OCI-LY7 (cell line): ENCODE measurements at regions not wholly inside any gene's neighbourhood (a gene's known extent, or its start where the extent isn't known, plus 50 kb on each side); places are given as distances from the start of the nearest gene placed in this dataset.
A peak's percentile ranks its signal among the peaks of the same experiment; 100 is the strongest.

Experiments used
- BruUV-seq: library from RNA; stranded (reverse); fragments of 400-500 nt; replicated peaks from 2 replicates; lab custom pipeline; 2021; lab: Mats Ljungman, UMichigan
- CTCF ChIA-PET: fragments of 300-600 bp; sonication (Branson Sonifier 250); formaldehyde crosslinking; loops from one replicate; lab custom pipeline; 2022; ENCODE audit warnings: antibody characterized with exemption; ENCODE audit not compliant: unreplicated experiment; lab: Charles Lee
- POLR2A ChIA-PET: fragments of 300-600 bp; sonication (Branson Sonifier 250); formaldehyde crosslinking; loops from one replicate; lab custom pipeline; 2022; ENCODE audit warnings: antibody characterized with exemption; lab: Charles Lee
- DNase-seq: peaks from one replicate; pipeline ENCODE4 v3.0.0-alpha.2; 2015; ENCODE audit warnings: low spot score
- H2AFZ ChIP-seq: fragments of 200-600 bp; sonication (generic), shearing (Covaris generic); 2 replicates; pipeline ENCODE4 v1.6.1; 2014; ENCODE audit warnings: mild to moderate bottlenecking, antibody characterized with exemption, low read length, moderate library complexity
- H3K27ac ChIP-seq: fragments of 200-600 bp; sonication (generic); 2 replicates; pipeline ENCODE4 v1.5.1; 2014; ENCODE audit warnings: mixed run types, low read depth, mild to moderate bottlenecking, moderate library complexity, low read length, inconsistent platforms; ENCODE audit not compliant: poor library complexity, severe bottlenecking
- H3K36me3 ChIP-seq: fragments of 200-600 bp; sonication (generic); 2 replicates; pipeline ENCODE4 v1.6.1; 2014; ENCODE audit warnings: mild to moderate bottlenecking, antibody characterized with exemption, low read length, moderate library complexity, mixed read lengths; ENCODE audit not compliant: insufficient read depth
- H3K4me1 ChIP-seq: fragments of 200-600 bp; sonication (generic); 2 replicates; pipeline ENCODE4 v1.5.1; 2014; ENCODE audit warnings: mild to moderate bottlenecking, low read length; ENCODE audit not compliant: insufficient read depth, poor library complexity, severe bottlenecking
- H3K4me2 ChIP-seq: fragments of 200-600 bp; sonication (generic); 2 replicates; pipeline ENCODE4 v1.6.1; 2014; ENCODE audit warnings: mild to moderate bottlenecking, low read length
- H3K4me3 ChIP-seq: fragments of 200-600 bp; sonication (generic); 2 replicates; pipeline ENCODE4 v1.5.1; 2014; ENCODE audit warnings: mild to moderate bottlenecking, low read depth, low read length; ENCODE audit not compliant: poor library complexity, severe bottlenecking
- H3K79me2 ChIP-seq: fragments of 200-600 bp; sonication (generic); 2 replicates; pipeline ENCODE4 v1.6.1; 2016; ENCODE audit warnings: low read depth, mild to moderate bottlenecking, low read length, moderate library complexity, mixed read lengths; ENCODE audit not compliant: insufficient read depth
- H3K9me2 ChIP-seq: fragments of 200-600 bp; sonication (generic); 2 replicates; pipeline ENCODE4 v1.6.1; 2016; ENCODE audit warnings: mild to moderate bottlenecking, low read length, mixed read lengths; ENCODE audit not compliant: insufficient read depth
- H3K9me3 ChIP-seq: fragments of 200-600 bp; sonication (generic); 2 replicates; pipeline ENCODE4 v1.6.1; 2014; ENCODE audit warnings: mild to moderate bottlenecking, mixed run types, low read length, mixed read lengths
- H4K20me1 ChIP-seq: fragments of 200-600 bp; sonication (generic); 2 replicates; pipeline ENCODE4 v1.6.1; 2014; ENCODE audit warnings: mild to moderate bottlenecking, antibody characterized with exemption, low read length, moderate library complexity, mixed read lengths; ENCODE audit not compliant: insufficient read depth
- CTCF ChIP-seq: fragments of 200-600 bp; sonication (generic); conservative IDR thresholded peaks from 2 replicates; pipeline ENCODE4 v1.5.1; 2014; ENCODE audit warnings: mild to moderate bottlenecking, antibody characterized with exemption, low read length, moderate library complexity, mixed read lengths
- EZH2phosphoT487 ChIP-seq: fragments of 200-600 bp; sonication (generic); IDR thresholded peaks from 2 replicates; pipeline ENCODE4 v1.6.1; 2018; ENCODE audit warnings: low read depth, borderline replicate concordance, mild to moderate bottlenecking, mixed run types, antibody characterized with exemption, low read length, moderate library complexity, mixed read lengths
- intact Hi-C: fragments of 100-400 bp; cut with micrococcal nuclease; formaldehyde crosslinking; loops from one replicate; pipeline ENCODE4 v1.10.0; 2022; ENCODE audit not compliant: unreplicated experiment

- intact Hi-C loops: loop anchor here (5.0 kb wide), 1 partner anchor 603 kb away; no protein-coding TSS in a partner anchor
- ChIA-PET POLR2A (no interaction called here), CTCF (interaction anchor here (1.5 kb wide), 1 partner anchor 10 kb away, joined by 6 read pairs; no protein-coding TSS in a partner anchor)
- BruUV-seq: no TSS peak
- H3K4me1 ChIP-seq: no peaks in the 10 kb centered on the region
- H3K9me3 ChIP-seq: no peaks in the 10 kb centered on the region
- no peak overlapping the region for H3K4me2 ChIP-seq
- H4K20me1 ChIP-seq: no peaks in the 10 kb centered on the region
- H3K9me2 ChIP-seq: no peaks in the 10 kb centered on the region
- H3K79me2 ChIP-seq: no peaks in the 10 kb centered on the region
- H3K27ac ChIP-seq: no peak overlapping the region
- no peak for DNase-seq
- no peak overlapping the region for H3K4me3 ChIP-seq
- no peaks in the 10 kb centered on the region for H3K36me3 ChIP-seq
- TF ChIP-seq EZH2phosphoT487 (no peak), CTCF (no peak)
- no peak overlapping the region for H2AFZ ChIP-seq
Observed at GRCh38 chr20:39269493-39270217, 307.5 kb downstream of the DHX35 start.

GRCh38 chr20:39268981-39269461 is 306.9 kb downstream of the DHX35 start:
- TF ChIP-seq EZH2phosphoT487 (no peak), CTCF (peak; percentile 91)
- no peak overlapping the region for H3K4me3 ChIP-seq
- H3K9me3 ChIP-seq: no peaks in the 10 kb centered on the region
- BruUV-seq: no TSS peak
- H3K79me2 ChIP-seq: no peaks in the 10 kb centered on the region
- no peak overlapping the region for H3K27ac ChIP-seq
- ChIA-PET POLR2A (no interaction called here), CTCF (interaction anchor here (1.5 kb wide), 1 partner anchor 9 kb away, joined by 6 read pairs; no protein-coding TSS in a partner anchor)
- peak; percentile 43 for DNase-seq
- intact Hi-C loops: loop anchor here (5.0 kb wide), 1 partner anchor 603 kb away; no protein-coding TSS in a partner anchor
- no peaks in the 10 kb centered on the region for H3K4me1 ChIP-seq
- H4K20me1 ChIP-seq: no peaks in the 10 kb centered on the region
- no peaks in the 10 kb centered on the region for H3K36me3 ChIP-seq
- H3K4me2 ChIP-seq: no peak overlapping the region
- H2AFZ ChIP-seq: no peak overlapping the region
- no peaks in the 10 kb centered on the region for H3K9me2 ChIP-seq

GRCh38 chr20:39268491-39268951 is 306.4 kb downstream of the DHX35 start:
- Histone ChIP-seq H3K27ac (no peak overlapping the region), H3K79me2 (no peaks in the 10 kb centered on the region), H2AFZ (no peak overlapping the region), H3K36me3 (no peaks in the 10 kb centered on the region), H3K4me1 (no peaks in the 10 kb centered on the region), H4K20me1 (no peaks in the 10 kb centered on the region), H3K4me3 (no peak overlapping the region), H3K4me2 (no peak overlapping the region), H3K9me3 (no peaks in the 10 kb centered on the region), H3K9me2 (no peaks in the 10 kb centered on the region)
- no TSS peak for BruUV-seq
- CTCF ChIA-PET: interaction anchor here (1.5 kb wide), 1 partner anchor 9 kb away, joined by 6 read pairs; no protein-coding TSS in a partner anchor
- no peak for DNase-seq
- TF ChIP-seq EZH2phosphoT487: no peak
- no peak for TF ChIP-seq CTCF
- POLR2A ChIA-PET: no interaction called here
- intact Hi-C loops: loop anchor here (5.0 kb wide), 1 partner anchor 604 kb away; no protein-coding TSS in a partner anchor
